Thoracic aorta (tissue), 2 donors: ENCODE measurements at regions not wholly inside any gene's neighbourhood (a gene's known extent, or its start where the extent isn't known, plus 50 kb on each side); places are given as distances from the start of the nearest gene placed in this dataset.
A peak's percentile ranks its signal among the peaks of the same experiment; 100 is the strongest.

Source experiments
- ATAC-seq: fragments of 150-250 bp; one replicate; pipeline ENCODE4 v1.8.0; 2017; ENCODE audit warnings: low read depth; ENCODE audit not compliant: insufficient number of reproducible peaks, low FRiP score
- DNase-seq: peaks from one replicate; pipeline ENCODE4 v3.0.0-alpha.2; 2020; ENCODE audit warnings: low spot score
- H3K27ac ChIP-seq, 2 donors: fragments of 200-600 bp; sonication (generic); 1 replicate in 1 of 2; 2 replicates in 1 of 2; pipeline ENCODE4 v1.5.1; 2016; ENCODE audit warnings: mild to moderate bottlenecking in 2 of 2, moderate library complexity in 2 of 2
- H3K27me3 ChIP-seq: fragments of 200-600 bp; sonication (generic); replicated peaks from 2 replicates; pipeline ENCODE4 v1.6.0; 2016; ENCODE audit warnings: mild to moderate bottlenecking; ENCODE audit not compliant: insufficient read depth
- H3K36me3 ChIP-seq: fragments of 200-600 bp; sonication (generic); one replicate; pipeline ENCODE4 v1.5.1; 2016
- H3K4me1 ChIP-seq, 2 donors: fragments of 200-600 bp; sonication (generic); 1 replicate in 1 of 2; 2 replicates in 1 of 2; pipeline versions ENCODE4 v1.5.1 to v1.6.0; 2016; ENCODE audit warnings: low read depth in 2 of 2, mild to moderate bottlenecking in 1 of 2; ENCODE audit not compliant: control insufficient read depth in 1 of 2
- H3K4me3 ChIP-seq: fragments of 200-600 bp; sonication (generic); 2 replicates; pipeline ENCODE4 v1.5.1; 2016; ENCODE audit warnings: mild to moderate bottlenecking
- H3K9me3 ChIP-seq: fragments of 200-600 bp; sonication (generic); 2 replicates; pipeline ENCODE4 v1.5.1; 2016
- TF ChIP-seq, protein P1 (sequence below): fragments of 200-600 bp; sonication (generic); IDR thresholded peaks from one replicate; pipeline ENCODE4 v1.5.1; 2019; ENCODE audit warnings: antibody characterized with exemption

DNA sequence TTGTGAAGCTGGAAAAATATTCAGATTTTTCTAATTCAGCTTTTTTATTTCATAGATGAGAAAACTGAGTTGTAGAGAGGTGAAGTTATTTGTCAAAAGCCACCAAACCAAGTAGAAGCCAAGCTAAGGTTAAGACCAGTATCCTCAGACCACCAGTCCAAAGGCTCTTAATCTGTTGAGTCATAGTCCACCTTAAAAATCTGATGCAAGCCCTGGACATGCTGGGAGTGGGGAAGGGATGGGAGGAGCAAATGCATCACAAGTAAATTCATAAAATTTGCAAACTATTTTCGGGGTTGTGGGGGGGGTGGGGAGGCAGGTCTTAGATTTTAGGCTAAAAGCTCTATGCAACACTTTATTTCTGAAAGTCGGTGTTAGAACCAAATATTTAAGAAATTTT is 307.7 kb upstream of the SEMA6D start:
- H3K4me3 ChIP-seq, result no peak overlapping the region
- H3K27me3 ChIP-seq, result no peaks in the 10 kb centered on the region
- H3K9me3 ChIP-seq, result no peaks in the 10 kb centered on the region
- DNase-seq, result no peak
- H3K27ac ChIP-seq, result peak overlapping the region; percentile 31 to 55
- H3K36me3 ChIP-seq, result no peaks in the 10 kb centered on the region
- ATAC-seq, result no peak
- H3K4me1 ChIP-seq, result peaks cover 27 to 73% of the 10 kb centered on the region in 2 donors
- TF ChIP-seq, protein P1, sequence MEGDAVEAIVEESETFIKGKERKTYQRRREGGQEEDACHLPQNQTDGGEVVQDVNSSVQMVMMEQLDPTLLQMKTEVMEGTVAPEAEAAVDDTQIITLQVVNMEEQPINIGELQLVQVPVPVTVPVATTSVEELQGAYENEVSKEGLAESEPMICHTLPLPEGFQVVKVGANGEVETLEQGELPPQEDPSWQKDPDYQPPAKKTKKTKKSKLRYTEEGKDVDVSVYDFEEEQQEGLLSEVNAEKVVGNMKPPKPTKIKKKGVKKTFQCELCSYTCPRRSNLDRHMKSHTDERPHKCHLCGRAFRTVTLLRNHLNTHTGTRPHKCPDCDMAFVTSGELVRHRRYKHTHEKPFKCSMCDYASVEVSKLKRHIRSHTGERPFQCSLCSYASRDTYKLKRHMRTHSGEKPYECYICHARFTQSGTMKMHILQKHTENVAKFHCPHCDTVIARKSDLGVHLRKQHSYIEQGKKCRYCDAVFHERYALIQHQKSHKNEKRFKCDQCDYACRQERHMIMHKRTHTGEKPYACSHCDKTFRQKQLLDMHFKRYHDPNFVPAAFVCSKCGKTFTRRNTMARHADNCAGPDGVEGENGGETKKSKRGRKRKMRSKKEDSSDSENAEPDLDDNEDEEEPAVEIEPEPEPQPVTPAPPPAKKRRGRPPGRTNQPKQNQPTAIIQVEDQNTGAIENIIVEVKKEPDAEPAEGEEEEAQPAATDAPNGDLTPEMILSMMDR, result no peak

DNA sequence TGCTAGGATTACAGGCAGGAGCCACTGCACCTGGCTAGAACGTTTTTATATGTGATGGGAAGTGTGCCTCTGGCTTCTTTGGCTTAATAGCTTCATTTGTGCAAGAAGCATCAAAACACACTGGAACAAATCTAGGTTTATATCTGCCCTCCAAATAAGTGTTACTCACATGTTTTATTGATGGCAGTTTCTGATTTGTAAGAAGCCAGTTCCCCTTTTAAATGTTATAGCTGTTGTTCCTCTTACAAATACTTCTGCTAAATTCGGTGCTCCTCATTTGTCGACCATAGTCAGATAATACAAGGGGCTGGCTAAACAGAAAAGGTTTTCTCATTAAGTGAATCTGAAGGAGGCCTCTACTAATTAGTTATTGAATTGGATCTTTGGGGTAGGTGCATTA is 307.1 kb upstream of the SEMA6D start:
- Histone ChIP-seq H3K27me3 (no peaks in the 10 kb centered on the region), H3K4me1 (peaks cover 32 to 77% of the 10 kb centered on the region in 2 donors), H3K4me3 (no peak overlapping the region), H3K27ac (peak overlapping the region in 1 of 2 donors; percentile 55), H3K9me3 (no peaks in the 10 kb centered on the region), H3K36me3 (no peaks in the 10 kb centered on the region)
- TF ChIP-seq, protein P1, result no peak
- no peak for ATAC-seq
- DNase-seq, result no peak

DNA sequence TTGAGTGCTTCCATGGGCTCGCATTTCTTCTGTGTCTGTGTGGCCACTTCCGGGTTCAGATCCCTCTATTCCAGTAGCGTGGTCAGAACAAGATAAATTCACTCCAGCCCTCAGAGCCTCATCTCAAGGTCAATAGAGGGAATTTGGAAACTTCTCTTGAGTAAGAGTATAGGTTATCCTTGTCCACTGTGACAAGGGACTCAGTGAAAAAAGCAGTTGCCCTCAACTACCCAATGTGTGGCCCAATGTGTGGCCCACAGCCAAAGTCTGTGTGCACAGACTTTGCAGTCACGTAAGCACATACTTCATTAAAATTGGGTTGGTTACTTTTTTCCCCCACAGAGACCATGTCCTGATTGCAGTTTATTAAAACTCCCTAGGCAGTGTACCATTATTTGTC is 305.6 kb upstream of the SEMA6D start:
- peaks cover 29 to 79% of the 10 kb centered on the region in 2 donors for H3K4me1 ChIP-seq
- H3K4me3 ChIP-seq, result peak overlapping the region; percentile 39
- TF ChIP-seq, protein P1, result no peak
- peak overlapping the region; percentile 21 to 44 for H3K27ac ChIP-seq
- H3K9me3 ChIP-seq, result no peaks in the 10 kb centered on the region
- ATAC-seq (no peak), DNase-seq (no peak)
- no peaks in the 10 kb centered on the region for H3K36me3 ChIP-seq
- no peaks in the 10 kb centered on the region for H3K27me3 ChIP-seq

DNA sequence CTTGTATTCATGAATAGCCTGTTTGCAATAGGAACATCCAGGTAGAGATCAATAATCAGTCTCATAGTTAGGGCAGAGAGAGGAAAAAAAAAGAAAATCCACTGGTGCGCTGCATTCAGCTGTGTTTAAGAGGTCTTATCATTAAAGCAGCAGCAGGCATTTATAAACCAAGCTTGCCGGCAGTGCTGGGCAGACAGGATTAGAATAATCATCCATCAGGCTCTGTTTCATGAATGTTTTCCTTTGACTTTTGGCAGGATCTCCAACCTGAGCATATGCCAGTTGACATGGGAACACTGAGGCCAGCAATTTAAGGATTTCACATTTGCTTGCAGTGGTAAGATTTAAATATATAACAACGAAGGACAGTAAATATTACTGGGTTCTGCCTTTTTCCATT is 305.2 kb upstream of the SEMA6D start:
- ATAC-seq, result no peak
- H3K27ac ChIP-seq, result peak overlapping the region; percentile 21 to 44
- H3K4me1 ChIP-seq, result peaks cover 29 to 76% of the 10 kb centered on the region in 2 donors
- TF ChIP-seq, protein P1, result no peak
- peak overlapping the region; percentile 39 for H3K4me3 ChIP-seq
- H3K9me3 ChIP-seq, result no peaks in the 10 kb centered on the region
- no peak for DNase-seq
- H3K36me3 ChIP-seq, result no peaks in the 10 kb centered on the region
- H3K27me3 ChIP-seq, result no peaks in the 10 kb centered on the region

DNA sequence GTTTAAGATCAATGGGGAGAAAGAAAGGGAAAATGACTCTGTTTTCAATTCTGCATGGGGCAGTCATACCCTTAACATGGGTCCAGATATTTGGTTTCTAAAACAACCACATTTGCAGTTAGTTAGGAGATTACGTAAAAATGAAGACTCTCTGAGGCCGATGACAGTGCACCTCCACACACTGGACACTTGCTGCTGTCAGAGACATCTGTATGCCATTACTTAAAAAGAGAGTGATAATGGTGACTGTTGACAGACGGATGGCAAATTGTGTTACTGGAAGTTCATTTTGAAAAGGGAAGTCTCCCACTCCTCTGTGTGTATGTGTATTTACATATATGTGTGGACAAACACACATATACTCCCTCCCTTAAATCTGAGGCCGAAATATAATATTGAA is 304.5 kb upstream of the SEMA6D start:
- H3K27me3 ChIP-seq, result no peaks in the 10 kb centered on the region
- peaks cover 29 to 76% of the 10 kb centered on the region in 2 donors for H3K4me1 ChIP-seq
- H3K4me3 ChIP-seq, result no peak overlapping the region
- H3K9me3 ChIP-seq, result no peaks in the 10 kb centered on the region
- peak overlapping the region in 1 of 2 donors; percentile 44 for H3K27ac ChIP-seq
- TF ChIP-seq, protein P1, result no peak
- ATAC-seq, result no peak
- H3K36me3 ChIP-seq, result no peaks in the 10 kb centered on the region
- no peak for DNase-seq
